ENCODE measurements at regions not wholly inside any gene's neighbourhood (a gene's known extent, or its start where the extent isn't known, plus 50 kb on each side); places are given as distances from the start of the nearest gene placed in this dataset.

DNA sequence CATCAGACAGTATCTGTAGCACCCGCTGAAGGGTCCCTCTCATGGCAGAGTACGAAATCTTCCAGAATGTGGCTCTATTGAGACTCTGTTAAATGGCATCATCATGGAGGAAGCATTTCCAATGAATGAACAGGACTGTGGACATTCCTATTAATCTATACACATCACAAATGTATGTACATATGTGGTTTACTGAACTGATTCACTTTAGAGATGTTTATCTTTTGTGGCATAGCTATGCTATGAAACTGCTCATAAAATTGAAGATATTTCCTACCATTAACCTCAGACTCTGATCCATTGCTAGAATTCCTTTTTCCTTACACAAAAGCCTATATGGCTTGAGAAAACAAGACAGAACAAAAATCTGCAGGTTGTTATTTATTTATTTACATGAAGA is 259.6 kb upstream of the RRP15 start:
- DNase-seq: no peak

GRCh38 chr1:218027152-218027551 is 257.9 kb upstream of the RRP15 start:
- DNase-seq: no peak

DNA sequence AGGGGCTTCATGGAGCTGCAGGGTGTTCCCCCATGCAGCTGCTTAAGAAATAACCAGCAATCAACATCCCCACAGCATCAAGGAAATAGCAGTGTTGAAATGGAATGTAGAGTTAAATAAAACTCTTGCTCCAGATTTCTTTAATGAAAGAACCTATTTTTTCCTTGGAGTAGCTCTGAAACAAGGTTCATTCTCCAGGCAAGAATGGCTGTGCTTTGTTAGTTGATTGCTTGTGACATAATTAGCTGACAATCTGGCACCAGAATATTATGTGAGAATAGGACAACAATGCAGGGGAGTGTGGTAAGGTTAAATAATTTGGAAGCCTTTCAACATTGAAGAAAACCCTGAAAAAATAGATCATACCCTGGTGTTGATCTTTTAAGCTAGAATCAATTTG is 254.2 kb upstream of the RRP15 start:
- DNase-seq: no peak

DNA sequence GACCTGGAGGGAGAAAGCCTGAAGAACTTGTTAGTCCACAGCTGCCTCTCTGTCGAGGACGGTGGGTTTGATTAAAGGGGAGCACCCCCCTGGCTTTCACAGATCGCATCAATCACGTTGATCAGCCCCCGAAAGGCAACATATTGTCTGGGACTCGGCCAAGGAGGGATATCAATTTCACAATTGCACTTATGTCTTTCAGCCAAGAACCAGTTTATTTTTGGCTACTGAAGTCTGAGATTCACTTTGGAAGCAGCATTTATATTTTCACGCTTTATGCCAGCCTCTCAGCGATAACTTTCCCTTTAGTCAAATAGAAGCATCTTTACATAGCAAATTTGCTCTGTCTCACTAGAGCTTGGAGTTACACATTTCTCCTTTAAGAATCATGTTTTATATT is 253.2 kb upstream of the RRP15 start:
- DNase-seq: no peak

DNA sequence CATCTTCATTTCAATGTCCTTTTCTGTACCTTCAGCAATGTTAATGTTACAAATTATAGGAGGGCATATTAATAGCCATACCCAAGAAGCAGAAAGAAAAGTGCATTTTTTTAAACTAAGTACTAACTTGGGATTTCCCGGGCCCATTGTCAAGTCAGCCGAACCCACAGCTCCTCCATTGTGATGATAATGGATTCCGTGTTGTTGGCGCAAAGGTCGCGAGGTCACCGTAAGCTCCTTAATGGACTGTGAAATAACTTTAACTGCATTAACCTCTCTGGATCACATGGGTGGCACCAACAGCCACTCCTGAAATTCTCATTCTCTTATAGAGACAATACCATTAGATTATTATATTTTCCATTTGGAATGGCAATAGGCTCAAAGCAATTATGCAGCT is 250.6 kb upstream of the RRP15 start:
- no peak for DNase-seq

- DNase-seq: no peak
Observed at GRCh38 chr1:218048828-218049420, 236.2 kb upstream of the RRP15 start.

DNA sequence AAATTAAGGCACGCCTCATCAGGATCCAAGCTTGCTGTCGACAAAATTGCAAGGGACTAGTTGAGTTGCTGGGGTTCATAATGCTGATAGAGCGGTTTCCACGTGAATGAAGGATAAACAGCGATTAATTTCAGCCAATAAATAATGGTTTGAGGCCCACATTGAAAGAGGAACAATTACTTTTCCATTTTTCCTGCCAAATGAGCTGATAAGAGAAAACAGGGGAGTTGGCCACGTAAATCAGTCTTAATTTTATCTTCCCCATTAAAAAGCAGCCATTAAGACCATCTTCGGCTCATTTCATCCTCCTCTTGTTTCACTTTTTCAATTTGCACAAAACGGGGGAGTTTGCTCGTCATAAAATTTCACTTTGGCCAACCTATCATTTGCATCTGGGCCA is 235.5 kb upstream of the RRP15 start:
- no peak for DNase-seq

GRCh38 chr1:218058730-218059129 is 226.4 kb upstream of the RRP15 start:
- DNase-seq: no peak

DNA sequence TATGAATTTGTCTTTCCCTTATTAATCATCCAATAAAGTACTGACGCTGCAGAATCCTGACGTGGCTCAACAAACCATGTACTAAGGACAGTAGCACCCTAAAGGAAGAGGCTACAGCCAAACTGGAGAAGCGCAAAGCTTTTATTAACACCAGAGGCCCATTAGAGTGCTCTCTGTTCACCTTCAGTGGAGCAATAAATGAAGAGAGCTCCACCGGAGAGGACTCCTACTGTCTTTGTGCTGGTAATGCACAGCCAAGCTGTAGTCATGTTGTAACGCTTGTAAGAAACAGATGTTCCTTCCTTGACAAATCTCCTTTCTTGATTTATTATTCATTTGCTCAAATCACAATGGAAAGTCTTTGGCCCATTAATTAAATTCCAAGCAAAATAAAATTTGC is 220.7 kb upstream of the RRP15 start:
- DNase-seq: no peak

GRCh38 chr1:218066332-218066731 is 218.8 kb upstream of the RRP15 start:
- DNase-seq: no peak

DNA sequence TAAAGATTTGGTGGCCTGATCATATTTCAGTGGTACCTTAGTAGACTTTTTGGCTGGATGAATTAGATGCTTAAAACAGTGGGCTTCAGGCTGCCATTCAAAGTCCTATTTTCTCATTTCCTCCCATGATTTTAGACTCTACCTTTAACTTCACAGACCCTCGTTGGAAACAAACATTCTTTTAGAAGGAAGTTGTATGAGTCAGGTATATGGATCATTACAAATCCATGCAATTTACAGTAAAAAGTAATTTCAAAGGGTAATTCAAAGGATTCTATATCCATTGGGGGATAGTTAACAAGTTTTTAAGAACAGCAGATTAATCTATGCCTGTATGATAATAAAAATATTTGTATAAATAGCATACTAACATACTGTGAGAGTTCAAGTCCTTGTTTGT is 216.9 kb upstream of the RRP15 start:
- no peak for DNase-seq

- no peak for DNase-seq
Observed at GRCh38 chr1:218069180-218069579, 215.9 kb upstream of the RRP15 start.

- DNase-seq: no peak
Observed at GRCh38 chr1:218073062-218073461, 212.0 kb upstream of the RRP15 start.

DNA sequence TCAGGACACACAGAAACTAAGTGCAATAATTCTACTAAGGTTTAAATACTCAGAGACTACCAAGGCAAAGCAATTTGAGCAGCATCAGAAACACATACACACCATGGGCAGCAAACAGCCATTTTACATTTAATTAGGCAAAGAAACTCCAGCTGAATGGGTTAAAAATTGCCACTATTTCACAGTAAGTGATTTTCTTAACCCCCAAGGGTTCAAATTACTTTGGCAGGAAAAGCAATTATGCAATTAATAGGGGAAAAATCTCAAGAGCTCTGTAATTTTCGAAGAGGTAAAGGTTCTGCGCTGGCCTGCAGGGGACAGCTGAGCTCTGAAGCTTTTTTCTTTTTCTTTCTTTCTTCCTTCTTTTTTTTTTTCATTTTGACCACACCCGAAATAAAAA is 206.2 kb upstream of the RRP15 start:
- DNase-seq: no peak

GRCh38 chr1:218079347-218079746 is 205.7 kb upstream of the RRP15 start:
- no peak for DNase-seq

GRCh38 chr1:218079820-218080219 is 205.3 kb upstream of the RRP15 start:
- DNase-seq: no peak

DNA sequence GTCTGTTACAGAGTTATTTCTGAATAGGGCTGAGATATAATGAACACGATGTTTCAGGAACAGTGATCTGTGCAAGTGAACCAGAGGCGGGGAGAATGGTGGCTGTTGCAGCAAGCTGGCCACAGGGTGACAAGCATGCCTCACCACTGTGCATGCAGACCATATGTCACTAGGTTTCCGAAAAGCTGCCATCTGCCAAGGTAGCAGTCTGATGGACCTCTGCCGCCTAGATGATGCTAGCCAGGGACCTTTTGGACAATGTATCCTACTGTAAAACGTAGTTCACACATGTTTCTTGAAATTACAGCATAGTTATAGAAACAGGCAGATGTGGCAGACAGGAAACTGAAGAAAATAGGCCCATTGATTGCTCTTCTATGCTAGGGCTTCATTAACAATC is 204.2 kb upstream of the RRP15 start:
- no peak for DNase-seq

DNA sequence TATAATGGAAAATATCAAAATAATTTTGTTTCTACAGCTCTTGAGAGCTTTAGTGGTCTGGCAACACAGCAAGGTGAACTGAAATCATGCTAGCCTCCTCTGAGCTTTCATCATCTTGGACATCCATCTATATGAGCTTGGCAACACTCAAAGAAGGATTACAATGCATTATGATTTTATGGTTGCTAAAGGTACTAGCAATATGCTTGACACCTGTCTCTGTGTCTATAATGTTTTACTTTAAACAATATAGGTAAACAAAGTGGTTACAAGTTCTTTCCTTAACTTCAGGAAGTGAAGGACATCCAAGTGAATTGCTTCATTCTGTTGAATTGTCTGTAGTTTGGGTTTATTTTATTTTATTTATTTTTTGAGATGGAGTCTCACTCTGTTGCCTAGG is 203.7 kb upstream of the RRP15 start:
- DNase-seq: no peak

- DNase-seq: no peak
Observed at GRCh38 chr1:218090459-218090858, 194.6 kb upstream of the RRP15 start.

- no peak for DNase-seq
Observed at GRCh38 chr1:218101409-218101808, 183.7 kb upstream of the RRP15 start.

DNA sequence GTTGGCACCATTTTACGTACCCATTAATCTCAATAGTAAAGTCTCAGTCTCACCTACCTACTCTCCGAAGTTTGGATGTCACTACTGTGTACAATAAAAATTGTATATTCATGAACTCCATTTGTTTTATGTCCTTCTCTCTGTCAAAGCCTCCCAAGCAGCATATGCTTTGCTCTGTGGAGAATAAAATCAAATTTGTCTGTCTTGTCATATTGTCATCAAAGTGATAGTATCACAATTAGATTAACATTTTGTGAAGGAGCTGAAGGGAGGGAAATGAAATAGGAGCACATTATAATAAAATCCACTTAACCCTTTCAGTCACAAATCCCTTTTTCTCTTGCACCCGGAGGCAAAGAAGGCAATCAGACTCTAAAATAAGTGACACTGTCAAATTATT is 177.1 kb upstream of the RRP15 start:
- DNase-seq: no peak

GRCh38 chr1:218112862-218113261 is 172.2 kb upstream of the RRP15 start:
- DNase-seq: no peak

DNA sequence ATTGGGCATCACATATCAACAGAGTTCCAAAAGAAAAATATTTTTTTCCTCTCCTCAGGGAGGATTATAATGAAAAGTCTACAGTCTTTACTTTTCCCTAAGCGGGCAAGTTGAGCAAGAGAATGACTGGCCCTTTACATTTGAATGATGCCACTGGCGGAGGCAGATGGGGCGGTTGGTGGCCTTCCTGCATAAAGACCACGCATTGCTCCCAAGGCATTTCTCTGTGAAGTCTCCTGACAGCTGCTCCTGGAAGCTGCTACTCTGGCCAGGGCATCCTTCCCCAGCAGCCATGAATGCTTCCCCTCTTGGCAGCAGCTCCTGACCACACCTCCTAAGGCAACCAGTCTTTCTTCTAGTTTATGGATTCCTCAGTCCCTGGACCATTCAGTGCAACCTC is 161.1 kb upstream of the RRP15 start:
- no peak for DNase-seq

DNA sequence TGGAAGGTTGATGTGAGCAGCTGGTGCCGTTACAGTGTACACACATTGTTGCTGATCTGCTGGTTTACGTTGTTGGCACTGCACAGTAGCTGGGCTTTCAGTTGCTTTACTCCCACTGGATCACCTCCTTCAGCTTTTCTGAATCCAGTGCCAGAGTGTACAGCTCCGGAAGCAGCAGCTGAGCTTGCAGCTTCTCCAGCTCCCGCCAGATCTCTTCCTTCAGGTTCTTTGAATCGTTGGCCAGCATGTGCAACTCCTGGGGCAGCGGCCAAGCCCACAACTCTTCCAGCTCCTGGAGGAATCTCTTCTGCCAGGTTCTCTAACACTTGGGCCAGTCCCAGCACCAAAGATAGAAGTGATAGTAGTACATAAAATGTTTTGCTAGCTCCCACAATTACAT is 149.7 kb upstream of the RRP15 start:
- no peak for DNase-seq

DNA sequence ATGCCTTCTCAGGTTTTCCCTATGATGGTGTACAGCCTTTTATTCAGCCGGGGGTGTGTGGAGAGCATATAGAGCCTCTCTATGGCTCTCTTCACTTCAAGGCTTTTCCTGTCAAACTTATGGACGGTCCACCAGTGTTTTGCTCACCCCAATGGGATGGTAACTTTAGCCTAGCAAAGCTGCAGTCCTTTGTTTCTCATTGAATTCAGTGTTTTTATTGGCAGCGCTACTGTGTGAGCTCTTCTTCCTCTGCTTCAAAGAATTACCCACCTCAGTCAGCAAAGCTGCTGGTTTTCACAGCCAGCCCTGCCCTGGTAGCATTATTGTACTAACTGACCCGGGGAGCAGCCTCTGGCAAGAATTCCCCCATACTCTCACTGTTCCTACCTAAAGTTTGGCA is 145.3 kb upstream of the RRP15 start:
- DNase-seq: no peak

GRCh38 chr1:218156595-218156994 is 128.5 kb upstream of the RRP15 start:
- no peak for DNase-seq
